ENCODE measurements at regions not wholly inside any gene's neighbourhood (a gene's known extent, or its start where the extent isn't known, plus 50 kb on each side); places are given as distances from the start of the nearest gene placed in this dataset.
"Not testable (repeated sequence)": the region's sequence is repeated elsewhere in the genome, so short reads cannot be mapped to it uniquely, and the experiment has no call there.

DNA sequence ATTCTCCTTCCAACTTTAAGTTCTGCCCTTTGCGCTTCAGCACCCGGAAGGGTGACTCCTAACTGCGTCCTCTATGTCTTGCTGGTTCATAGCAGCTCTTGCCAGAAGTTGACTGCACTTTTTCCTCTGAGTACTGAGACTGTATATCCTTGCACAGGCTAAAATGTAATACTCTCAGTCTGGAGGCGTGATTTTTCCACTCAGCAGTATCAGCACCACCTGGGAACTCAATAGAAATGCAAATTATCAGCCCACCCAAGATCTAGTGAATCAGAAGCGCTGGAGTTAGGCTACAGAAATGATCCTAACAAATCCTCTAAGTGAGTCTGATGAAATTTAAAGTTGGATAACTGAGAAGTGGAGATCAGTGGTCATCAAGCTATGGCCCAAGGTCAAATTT lies 1611.9 kb upstream of the SLC10A2 start:
- DNase-seq, result no peak

- DNase-seq, result no peak
Observed at GRCh38 chr13:104671901-104672300, 1605.7 kb upstream of the SLC10A2 start.

DNA sequence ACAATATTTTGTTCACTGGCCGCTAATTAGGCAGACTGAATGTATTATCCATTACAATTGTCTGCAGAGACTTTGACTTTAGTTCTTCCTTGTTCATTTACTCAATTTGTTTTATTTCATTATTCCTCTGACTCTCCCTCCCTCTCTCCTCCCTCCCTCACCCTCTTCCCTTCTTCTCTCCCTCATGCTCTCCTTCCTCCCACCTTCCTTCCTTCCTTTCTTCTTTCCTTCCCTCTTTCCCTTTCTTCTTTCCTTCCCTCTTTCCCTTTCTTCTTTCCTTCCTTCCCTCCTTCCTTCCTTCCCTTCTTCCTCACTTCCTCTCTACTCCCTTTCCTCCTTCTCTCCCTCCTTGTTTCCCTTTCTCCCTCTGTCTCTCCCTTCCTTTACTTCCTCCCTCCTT lies 1591.0 kb upstream of the SLC10A2 start:
- DNase-seq, result no peak

DNA sequence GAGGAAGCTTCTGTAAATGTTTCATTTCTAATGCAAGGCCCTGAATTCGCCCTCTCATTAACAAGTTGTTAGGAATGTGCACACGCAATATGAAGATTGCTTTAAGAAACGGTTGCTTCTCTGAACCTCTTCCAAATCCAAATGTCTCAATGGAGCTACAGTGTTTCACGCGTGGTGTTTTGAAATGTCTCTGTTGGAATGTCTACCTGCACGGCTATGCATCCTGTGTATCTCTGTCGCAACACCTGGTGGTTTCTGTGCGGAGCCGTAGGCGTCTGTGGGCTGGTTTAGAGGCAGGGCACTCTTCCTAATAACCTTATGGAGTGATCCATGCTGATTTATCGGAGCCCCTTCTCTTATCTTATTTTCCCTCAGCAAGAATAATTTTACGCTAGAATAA lies 1584.2 kb upstream of the SLC10A2 start:
- DNase-seq, result no peak

- DNase-seq, result no peak
Observed at GRCh38 chr13:104648291-104648690, 1582.1 kb upstream of the SLC10A2 start.

- DNase-seq, result no peak
Observed at GRCh38 chr13:104645786-104646185, 1579.6 kb upstream of the SLC10A2 start.

DNA sequence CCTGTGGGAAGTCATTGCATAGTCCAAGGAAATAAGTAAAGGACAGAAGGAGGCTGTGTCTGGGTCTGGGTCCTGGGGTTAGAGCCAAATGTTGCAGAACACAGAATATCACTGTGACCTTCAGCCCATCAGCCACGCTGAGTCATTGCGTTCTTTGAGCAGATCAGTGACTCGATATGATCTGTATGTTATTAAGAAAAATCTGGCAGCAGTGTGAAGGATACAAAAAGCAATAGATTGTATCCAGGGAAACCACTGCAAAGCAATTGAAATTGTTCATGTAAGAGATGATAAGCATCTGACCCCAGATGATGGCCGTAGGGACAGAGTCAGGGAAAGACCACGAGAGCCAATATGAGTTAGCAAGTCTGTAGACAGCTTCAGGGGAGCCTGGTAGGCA lies 1575.1 kb upstream of the SLC10A2 start:
- no peak for DNase-seq

DNA sequence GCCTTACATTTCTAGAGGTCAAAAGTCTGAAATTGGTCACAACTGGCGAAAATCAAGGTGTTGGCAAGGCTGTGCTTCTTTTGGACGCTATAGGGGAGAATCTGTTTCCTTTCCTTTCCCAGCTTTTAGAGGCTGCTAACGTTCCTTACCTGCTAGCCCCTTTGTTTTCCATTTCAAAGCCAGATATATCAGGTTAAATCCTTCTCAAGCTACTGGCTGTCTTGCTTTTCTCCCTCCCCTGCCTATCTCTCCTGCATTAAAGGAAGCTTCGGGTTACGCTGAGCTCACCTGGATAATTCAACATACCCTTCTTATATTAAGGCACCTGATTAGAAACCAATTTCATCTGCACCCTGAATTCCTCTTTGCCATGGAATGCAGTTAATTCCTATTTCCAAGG lies 1569.7 kb upstream of the SLC10A2 start:
- DNase-seq, result no peak

- DNase-seq, result no peak
Observed at GRCh38 chr13:104634016-104634415, 1567.8 kb upstream of the SLC10A2 start.

GRCh38 chr13:104632736-104633135 lies 1566.5 kb upstream of the SLC10A2 start:
- DNase-seq, result no peak

- no peak for DNase-seq
Observed at GRCh38 chr13:104625201-104625600, 1559.0 kb upstream of the SLC10A2 start.

DNA sequence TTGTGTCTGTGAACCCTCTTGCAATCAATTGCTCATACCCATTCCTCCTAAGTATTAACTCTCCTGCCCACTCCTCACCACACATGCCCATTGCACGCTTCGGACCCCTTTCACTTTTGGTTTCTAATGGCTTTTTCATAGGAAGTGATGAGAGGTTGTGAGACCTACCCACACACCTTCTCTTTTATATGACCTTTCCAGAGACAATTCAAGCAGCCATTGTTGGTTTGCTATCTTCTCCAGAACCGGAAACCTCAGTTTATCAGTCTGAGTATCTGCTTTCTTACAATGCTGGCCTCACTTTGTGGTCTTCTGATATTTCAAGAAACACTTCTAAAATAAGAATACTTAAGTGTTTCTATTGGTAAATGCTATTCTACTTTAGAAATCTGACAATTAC lies 1550.8 kb upstream of the SLC10A2 start:
- no peak for DNase-seq

DNA sequence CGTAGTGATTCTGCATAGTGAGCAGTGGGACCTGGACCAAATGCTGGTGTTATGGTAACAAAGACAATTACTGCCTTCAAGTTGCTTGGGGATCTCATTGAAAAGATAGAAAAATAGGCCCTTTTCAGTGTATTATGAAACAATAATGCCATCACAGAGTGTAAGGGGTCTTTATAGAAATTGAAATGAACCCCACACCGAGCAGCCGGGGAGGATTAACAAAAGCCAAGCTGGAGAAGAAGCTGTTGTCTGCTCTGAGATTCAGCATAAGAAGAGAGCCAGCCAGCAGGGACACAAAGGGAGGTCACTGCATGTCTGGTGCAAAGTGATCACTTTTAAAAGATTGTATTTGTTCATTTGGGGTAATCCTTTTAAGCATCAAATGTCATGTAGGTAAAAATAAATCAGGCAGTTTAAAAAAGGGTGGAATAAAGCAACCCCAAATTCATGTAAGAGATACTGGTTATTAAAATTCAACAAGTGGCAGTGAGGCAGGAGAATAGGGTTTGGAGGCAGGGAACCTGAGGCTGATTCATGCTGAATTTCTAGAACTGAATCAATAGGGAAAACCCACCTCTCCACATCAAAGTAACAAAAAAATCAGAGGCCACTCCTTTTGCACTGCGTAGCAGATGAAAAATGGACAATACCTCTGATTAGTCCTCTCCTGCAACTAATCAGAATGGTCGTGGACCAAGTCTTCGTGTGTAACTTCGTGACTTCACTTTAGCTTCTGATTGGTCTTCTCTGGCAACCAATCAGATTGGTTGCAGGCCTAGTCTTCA lies 1548.3 kb upstream of the SLC10A2 start:
- no peak for DNase-seq

DNA sequence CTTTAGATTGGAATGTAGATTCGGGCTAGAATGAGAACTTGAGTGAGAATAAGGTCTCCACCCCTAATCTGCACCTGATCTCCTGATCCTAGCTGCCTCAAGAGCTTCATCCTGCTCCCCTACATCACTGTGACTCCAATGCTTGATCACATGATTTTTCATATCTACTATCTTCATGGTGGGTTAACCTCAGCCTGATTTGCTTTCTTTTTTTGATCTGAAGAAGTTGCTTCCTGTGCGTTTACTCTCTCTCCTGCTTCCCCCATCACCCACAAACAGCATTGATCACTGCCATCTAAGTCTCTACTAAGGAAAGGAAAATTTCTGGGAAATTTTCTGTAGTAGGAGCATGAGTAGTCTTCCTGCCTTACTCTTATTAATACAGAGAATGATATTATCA lies 1542.1 kb upstream of the SLC10A2 start:
- no peak for DNase-seq

DNA sequence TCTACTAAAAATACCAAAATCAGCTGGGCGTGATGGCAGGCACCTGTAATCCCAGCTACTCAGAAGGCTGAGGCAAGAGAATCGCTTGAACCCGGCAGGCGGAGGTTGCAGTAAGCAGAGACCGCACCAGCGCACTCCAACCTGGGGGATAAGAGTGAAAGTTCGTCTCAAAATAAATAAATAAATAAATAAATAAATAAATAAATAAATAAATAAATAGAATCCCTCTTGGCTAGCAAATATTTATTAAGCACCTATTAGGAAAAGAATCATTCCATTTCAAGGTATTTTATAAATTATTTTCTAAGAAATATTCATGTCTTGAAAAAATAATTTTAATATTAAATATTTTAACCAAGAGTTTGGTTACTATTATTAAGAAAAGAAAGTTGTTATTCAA lies 1539.2 kb upstream of the SLC10A2 start:
- DNase-seq, result not testable (repeated sequence)

DNA sequence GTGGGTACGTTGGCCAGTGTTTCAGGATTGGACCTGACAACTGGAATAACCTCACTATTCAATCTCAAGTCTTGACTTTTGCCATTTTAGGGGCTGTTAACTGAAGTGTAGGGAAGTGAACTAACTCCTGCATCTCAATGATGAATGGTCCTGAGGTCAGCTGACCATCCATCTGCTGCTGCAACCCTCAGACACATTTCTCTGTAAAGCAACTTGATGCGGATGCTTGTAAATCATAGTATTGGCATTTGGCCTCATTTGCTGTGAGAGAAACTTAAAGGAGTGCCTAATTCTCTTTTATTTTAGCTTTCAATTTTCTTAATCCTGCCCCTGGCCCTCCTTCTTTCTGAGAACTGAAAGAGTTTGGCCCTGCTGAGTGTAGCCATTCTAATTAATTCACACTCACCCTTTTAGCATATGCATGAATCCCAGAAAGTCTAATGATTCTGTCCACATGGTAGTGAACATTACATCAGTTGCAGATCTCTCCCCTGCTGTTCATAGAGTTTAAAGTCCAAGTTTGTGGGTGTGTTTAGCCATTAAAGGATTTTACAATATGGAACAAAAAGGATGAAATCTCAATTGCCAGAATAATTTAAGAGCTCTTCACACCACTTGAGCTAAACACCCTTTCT lies 1531.4 kb upstream of the SLC10A2 start:
- DNase-seq, result no peak

DNA sequence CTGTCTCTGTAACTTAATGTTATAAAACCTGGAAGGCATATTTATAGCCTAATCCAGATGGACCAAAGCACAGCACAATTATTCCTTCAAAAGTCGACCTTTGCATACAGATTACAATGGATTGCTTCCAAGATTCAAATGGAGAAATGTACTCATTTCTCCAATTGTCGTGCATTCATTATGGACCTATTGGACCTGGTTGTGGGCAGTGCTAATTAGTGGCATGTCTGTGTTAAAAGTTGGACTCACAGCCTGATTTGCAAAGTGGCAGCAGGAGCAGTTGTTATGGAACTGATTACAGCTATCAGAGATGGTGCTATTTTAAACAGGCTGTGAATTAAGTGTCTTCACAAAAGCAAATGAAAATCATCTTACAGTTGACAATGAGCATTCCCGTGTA lies 1529.3 kb upstream of the SLC10A2 start:
- no peak for DNase-seq

- no peak for DNase-seq
Observed at GRCh38 chr13:104594806-104595205, 1528.6 kb upstream of the SLC10A2 start.

- no peak for DNase-seq
Observed at GRCh38 chr13:104593693-104594092, 1527.5 kb upstream of the SLC10A2 start.

GRCh38 chr13:104593251-104593576 lies 1527.0 kb upstream of the SLC10A2 start:
- no peak for DNase-seq

DNA sequence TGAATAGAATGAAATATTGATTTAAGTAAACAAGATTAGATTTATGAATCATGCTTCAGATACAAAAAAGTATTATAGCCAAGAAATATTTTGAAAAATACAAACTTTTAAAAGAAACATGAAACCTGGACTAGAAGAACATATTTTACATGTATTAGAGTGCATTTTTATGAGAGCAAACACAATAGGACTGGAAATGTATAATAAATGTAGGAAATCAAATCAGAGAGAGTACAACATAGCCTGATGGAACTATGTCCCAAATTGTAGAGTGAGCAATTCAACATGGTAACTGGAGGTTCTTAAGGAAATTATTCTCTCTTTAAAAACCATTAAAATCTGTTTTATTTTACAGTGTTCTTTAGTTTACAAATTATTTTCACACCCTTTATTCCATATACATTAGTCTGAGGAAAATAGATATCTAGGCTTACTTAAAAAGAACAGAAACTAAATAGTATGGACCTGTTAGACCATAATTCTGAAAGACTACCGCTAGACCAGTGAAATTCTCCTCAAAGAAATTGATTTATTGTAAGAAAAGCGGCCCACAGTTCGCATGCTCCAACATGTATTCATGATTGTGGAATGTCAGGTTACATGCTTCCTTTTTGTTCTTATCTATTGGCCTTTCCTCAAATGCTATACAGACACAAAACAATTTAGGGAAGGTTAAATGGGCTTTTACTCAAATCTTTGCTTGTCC lies 1526.5 kb upstream of the SLC10A2 start:
- no peak for DNase-seq

- no peak for DNase-seq
Observed at GRCh38 chr13:104592127-104592526, 1525.9 kb upstream of the SLC10A2 start.

DNA sequence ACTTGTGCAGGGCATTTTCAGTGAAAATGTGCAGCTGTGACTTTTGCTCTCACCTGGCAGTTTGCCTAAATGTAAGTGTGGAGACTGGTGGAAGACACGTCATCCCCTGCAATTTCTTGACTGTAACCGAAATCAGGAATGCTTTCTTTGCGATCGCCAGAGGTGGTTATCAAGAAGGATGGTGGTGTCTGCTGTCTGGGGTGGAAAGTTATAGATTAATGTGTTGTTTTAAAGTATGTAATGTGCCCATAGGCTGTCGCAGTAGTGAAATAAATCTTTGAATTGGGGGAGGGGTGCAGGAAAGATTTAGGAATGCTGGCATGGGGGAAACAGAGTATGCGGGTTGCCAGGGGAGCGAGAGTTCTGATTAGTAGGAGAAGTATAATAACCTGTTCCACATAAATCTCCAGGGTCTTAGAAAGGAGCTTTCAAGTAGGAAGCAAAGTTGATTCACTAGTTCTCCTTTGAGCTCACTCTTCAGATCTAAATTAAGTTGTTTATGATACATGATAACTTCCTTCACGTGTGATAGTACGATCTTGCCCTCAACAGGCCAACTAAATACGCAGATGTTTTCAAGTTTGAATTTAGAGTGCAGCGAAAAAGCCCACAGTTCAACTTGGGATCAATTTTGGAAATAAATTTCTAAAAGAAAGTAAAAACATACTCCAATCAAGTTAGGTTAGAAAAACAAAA lies 1520.0 kb upstream of the SLC10A2 start:
- no peak for DNase-seq

GRCh38 chr13:104584481-104584880 lies 1518.3 kb upstream of the SLC10A2 start:
- no peak for DNase-seq
